ENCODE measurements at regions not wholly inside any gene's neighbourhood (a gene's known extent, or its start where the extent isn't known, plus 50 kb on each side); places are given as distances from the start of the nearest gene placed in this dataset.

DNA sequence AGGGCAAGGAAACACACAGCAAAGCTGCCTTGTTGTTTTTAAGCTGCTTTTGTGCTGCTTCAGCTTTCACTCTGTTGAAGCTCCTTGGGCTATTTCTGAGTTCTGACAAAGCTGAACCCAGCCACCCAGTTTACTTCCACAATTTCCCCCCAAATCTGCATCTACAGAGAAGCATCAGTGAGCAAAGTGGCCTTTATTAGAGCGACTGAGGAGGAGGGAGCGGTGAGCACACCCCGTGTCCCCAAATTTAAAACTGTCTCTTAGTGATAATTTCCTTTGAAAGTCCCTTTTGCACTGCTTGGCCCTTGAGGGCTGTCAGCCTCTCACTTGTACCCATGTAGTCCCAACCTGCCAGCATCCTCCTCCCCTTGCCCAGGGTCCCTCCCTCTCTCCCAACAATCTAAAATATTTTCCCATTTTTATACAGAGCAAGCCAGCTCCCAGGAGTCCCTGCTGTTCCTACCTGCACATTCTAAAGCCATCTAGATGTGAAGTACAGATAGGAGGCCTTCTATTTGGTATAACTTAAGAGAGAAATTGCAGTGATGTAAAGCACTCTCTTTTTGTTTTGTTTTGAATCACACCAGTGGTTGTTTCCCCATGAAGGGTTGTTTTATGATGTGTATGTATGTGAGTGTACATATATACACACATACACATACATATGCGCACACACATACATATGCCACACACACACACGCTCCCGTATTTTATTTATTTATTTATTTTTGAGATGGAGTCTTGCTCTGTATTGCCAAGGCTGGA lies 313.5 kb downstream of the TLE4 start:
- dilution Hi-C loops (cut with MboI; ENCODE audit: extremely low pct_ligation_motif_present, low sequenced_read_pairs) (no loop called here), intact Hi-C loops (cut with micrococcal nuclease) (no loop called here)
- FAIRE-seq (no peak), DNase-seq (ENCODE audit: low read depth, low spot score) (no peak)
- Histone ChIP-seq H3K9me3 (replicated peaks; ENCODE audit: control insufficient read depth, insufficient read depth, low read length) (no peaks in the 10 kb centered on the region), H3K36me3 (ENCODE audit: control insufficient read depth in 2 of 2, extremely low read depth in 1 of 2, insufficient read depth in 2 of 2, low read length in 2 of 2) (no peaks in the 10 kb centered on the region), H3K9me1 (replicated peaks; ENCODE audit: control insufficient read depth, extremely low read depth, insufficient read depth, low read length) (no peaks in the 10 kb centered on the region), H3K4me2 (ENCODE audit: insufficient read depth, low read length) (no peak overlapping the region), H3K9ac (replicated peaks; ENCODE audit: extremely low read depth, insufficient read depth, low read length) (no peak overlapping the region), H3K4me1 (ENCODE audit: control insufficient read depth, extremely low read depth, insufficient read depth, low read length) (no peaks in the 10 kb centered on the region), H3K79me2 (ENCODE audit: control insufficient read depth, insufficient read depth, low read length) (no peaks in the 10 kb centered on the region), H2AFZ (ENCODE audit: low read depth, low read length) (no peak overlapping the region), H3K4me3 (replicated peaks in 1 of 3; ENCODE audit: insufficient read depth in 1 of 3, low read depth in 1 of 3, low read length in 3 of 3) (no peak overlapping the region), H4K20me1 (replicated peaks; ENCODE audit: control insufficient read depth, extremely low read depth, insufficient read depth, low read length) (no peaks in the 10 kb centered on the region), H3K27ac (ENCODE audit: insufficient read depth, low read depth, low read length) (no peak overlapping the region), H3K27me3 (ENCODE audit: control insufficient read depth in 2 of 2, insufficient read depth in 2 of 2, low read length in 2 of 2) (no peaks in the 10 kb centered on the region)
- no TSS peak for BruUV-seq (replicated peaks)
- TF ChIP-seq JUN (IDR thresholded peaks at IDR 0.05; ENCODE audit: borderline replicate concordance, insufficient read depth, insufficient read length, low read depth): no peak
- no peak for TF ChIP-seq POLR2AphosphoS5 (IDR thresholded peaks at IDR 0.05; ENCODE audit: insufficient read depth, low read depth, low read length)
- no peak for TF ChIP-seq FOS (IDR thresholded peaks at IDR 0.05; ENCODE audit: borderline replicate concordance, insufficient read depth, low read length)
- TF ChIP-seq MYC (IDR thresholded peaks at IDR 0.05; ENCODE audit: low read depth, low read length): no peak
- no peak for TF ChIP-seq EZH2 (IDR thresholded peaks at IDR 0.05; ENCODE audit: borderline replicate concordance, low read depth, low read length, severe bottlenecking)
- TF ChIP-seq, protein P1, sequence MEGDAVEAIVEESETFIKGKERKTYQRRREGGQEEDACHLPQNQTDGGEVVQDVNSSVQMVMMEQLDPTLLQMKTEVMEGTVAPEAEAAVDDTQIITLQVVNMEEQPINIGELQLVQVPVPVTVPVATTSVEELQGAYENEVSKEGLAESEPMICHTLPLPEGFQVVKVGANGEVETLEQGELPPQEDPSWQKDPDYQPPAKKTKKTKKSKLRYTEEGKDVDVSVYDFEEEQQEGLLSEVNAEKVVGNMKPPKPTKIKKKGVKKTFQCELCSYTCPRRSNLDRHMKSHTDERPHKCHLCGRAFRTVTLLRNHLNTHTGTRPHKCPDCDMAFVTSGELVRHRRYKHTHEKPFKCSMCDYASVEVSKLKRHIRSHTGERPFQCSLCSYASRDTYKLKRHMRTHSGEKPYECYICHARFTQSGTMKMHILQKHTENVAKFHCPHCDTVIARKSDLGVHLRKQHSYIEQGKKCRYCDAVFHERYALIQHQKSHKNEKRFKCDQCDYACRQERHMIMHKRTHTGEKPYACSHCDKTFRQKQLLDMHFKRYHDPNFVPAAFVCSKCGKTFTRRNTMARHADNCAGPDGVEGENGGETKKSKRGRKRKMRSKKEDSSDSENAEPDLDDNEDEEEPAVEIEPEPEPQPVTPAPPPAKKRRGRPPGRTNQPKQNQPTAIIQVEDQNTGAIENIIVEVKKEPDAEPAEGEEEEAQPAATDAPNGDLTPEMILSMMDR (IDR thresholded peaks at IDR 0.05; ENCODE audit: extremely low read depth in 1 of 2, insufficient read depth in 1 of 2, low read depth in 1 of 2, low read length in 2 of 2): no peak
- TF ChIP-seq, protein P2, sequence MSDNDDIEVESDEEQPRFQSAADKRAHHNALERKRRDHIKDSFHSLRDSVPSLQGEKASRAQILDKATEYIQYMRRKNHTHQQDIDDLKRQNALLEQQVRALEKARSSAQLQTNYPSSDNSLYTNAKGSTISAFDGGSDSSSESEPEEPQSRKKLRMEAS (IDR thresholded peaks at IDR 0.05; ENCODE audit: insufficient read depth, insufficient read length): no peak
- TF ChIP-seq POLR2A (IDR thresholded peaks at IDR 0.05; ENCODE audit: low read depth, low read length): no peak
- no peak for TF ChIP-seq GATA2 (IDR thresholded peaks at IDR 0.05; ENCODE audit: insufficient read depth, insufficient read length, low read depth, low read length)
- POLR2A ChIA-PET: no interaction called here
- CTCF ChIA-PET: no interaction called here
